GM20431 (cell line): ENCODE measurements at regions not wholly inside any gene's neighbourhood (a gene's known extent, or its start where the extent isn't known, plus 50 kb on each side); places are given as distances from the start of the nearest gene placed in this dataset.

ENCODE experiments used
- in situ Hi-C: fragments of 300-500 bp; cut with MseI, MboI; formaldehyde crosslinking; loops from one replicate; pipeline ENCODE4 v1.15.0; 2020; ENCODE audit warnings: low sequenced_read_pairs; ENCODE audit not compliant: unreplicated experiment

GRCh38 chr9:86708918-86709835 is 238.1 kb downstream of the GAS1 start:
- in situ Hi-C loops: no loop called here

- in situ Hi-C loops: no loop called here
These were observed 239.3 kb downstream of the GAS1 start for GRCh38 chr9:86707932-86708510.

- in situ Hi-C loops: no loop called here
These were observed 240.9 kb downstream of the GAS1 start for GRCh38 chr9:86706391-86706790.

- in situ Hi-C loops: no loop called here
These were observed 241.8 kb downstream of the GAS1 start for GRCh38 chr9:86705490-86705889.

- in situ Hi-C loops: no loop called here
These were observed 244.0 kb downstream of the GAS1 start for GRCh38 chr9:86703346-86703745.

GRCh38 chr9:86700629-86701028 is 246.7 kb downstream of the GAS1 start:
- in situ Hi-C loops: no loop called here

GRCh38 chr9:86697999-86698398 is 249.3 kb downstream of the GAS1 start:
- in situ Hi-C loops: no loop called here

- in situ Hi-C loops: no loop called here
These were observed 250.1 kb downstream of the GAS1 start for GRCh38 chr9:86697213-86697612.

- in situ Hi-C loops: no loop called here
These were observed 251.3 kb downstream of the GAS1 start for GRCh38 chr9:86695910-86696424.

- in situ Hi-C loops: no loop called here
These were observed 257.3 kb downstream of the GAS1 start for GRCh38 chr9:86690034-86690433.

GRCh38 chr9:86687788-86688187 is 259.5 kb downstream of the GAS1 start:
- in situ Hi-C loops: no loop called here

- in situ Hi-C loops: no loop called here
These were observed 261.8 kb downstream of the GAS1 start for GRCh38 chr9:86685556-86685955.

GRCh38 chr9:86684148-86684547 is 263.2 kb downstream of the GAS1 start:
- in situ Hi-C loops: no loop called here

GRCh38 chr9:86682240-86682639 is 265.1 kb downstream of the GAS1 start:
- in situ Hi-C loops: no loop called here

GRCh38 chr9:86679909-86680308 is 267.4 kb downstream of the GAS1 start:
- in situ Hi-C loops: no loop called here

GRCh38 chr9:86676396-86676795 is 270.9 kb downstream of the GAS1 start:
- in situ Hi-C loops: no loop called here

- in situ Hi-C loops: no loop called here
These were observed 271.5 kb downstream of the GAS1 start for GRCh38 chr9:86675805-86676204.

- in situ Hi-C loops: no loop called here
These were observed 272.8 kb downstream of the GAS1 start for GRCh38 chr9:86674487-86674886.

- in situ Hi-C loops: no loop called here
These were observed 274.3 kb downstream of the GAS1 start for GRCh38 chr9:86672966-86673365.

- in situ Hi-C loops: no loop called here
These were observed 275.0 kb downstream of the GAS1 start for GRCh38 chr9:86672301-86672700.

GRCh38 chr9:86671018-86671417 is 276.3 kb downstream of the GAS1 start:
- in situ Hi-C loops: no loop called here
